OCI-LY7 (cell line): ENCODE measurements at regions not wholly inside any gene's neighbourhood (a gene's known extent, or its start where the extent isn't known, plus 50 kb on each side); places are given as distances from the start of the nearest gene placed in this dataset.

ENCODE experiments used
- CTCF ChIP-seq: fragments of 200-600 bp; sonication (generic); conservative IDR thresholded peaks from 2 replicates; pipeline ENCODE4 v1.5.1; 2014; ENCODE audit warnings: mild to moderate bottlenecking, antibody characterized with exemption, low read length, moderate library complexity, mixed read lengths
- EZH2phosphoT487 ChIP-seq: fragments of 200-600 bp; sonication (generic); IDR thresholded peaks from 2 replicates; pipeline ENCODE4 v1.6.1; 2018; ENCODE audit warnings: low read depth, borderline replicate concordance, mild to moderate bottlenecking, mixed run types, antibody characterized with exemption, low read length, moderate library complexity, mixed read lengths

- TF ChIP-seq EZH2phosphoT487 (no peak), CTCF (0 out of 2 replicates have a peak, but pooled peaks have one; percentile 15)
Measured at GRCh38 chr1:30133414-30134055, 589.9 kb downstream of the MATN1 start.
